Activated CD8-positive, alpha-beta memory T cell treated with anti-CD3 and anti-CD28 coated beads for 36 hours (primary cell): ENCODE measurements at regions not wholly inside any gene's neighbourhood (a gene's known extent, or its start where the extent isn't known, plus 50 kb on each side); places are given as distances from the start of the nearest gene placed in this dataset.

Experiments
- CTCF ChIA-PET: fragments of 350-600 bp; sonication (Branson Sonifier 250); formaldehyde crosslinking; loops from one replicate; lab custom pipeline; 2021; ENCODE audit warnings: antibody characterized with exemption; lab: Charles Lee
- POLR2A ChIA-PET: fragments of 350-600 bp; sonication (Branson Sonifier 250); formaldehyde crosslinking; loops from one replicate; lab custom pipeline; 2021; ENCODE audit warnings: antibody characterized with exemption; lab: Charles Lee

GRCh38 chr3:151935446-151935845 is 62.0 kb downstream of the SUCNR1 start:
- CTCF ChIA-PET = no interaction called here
- POLR2A ChIA-PET = no interaction called here

DNA sequence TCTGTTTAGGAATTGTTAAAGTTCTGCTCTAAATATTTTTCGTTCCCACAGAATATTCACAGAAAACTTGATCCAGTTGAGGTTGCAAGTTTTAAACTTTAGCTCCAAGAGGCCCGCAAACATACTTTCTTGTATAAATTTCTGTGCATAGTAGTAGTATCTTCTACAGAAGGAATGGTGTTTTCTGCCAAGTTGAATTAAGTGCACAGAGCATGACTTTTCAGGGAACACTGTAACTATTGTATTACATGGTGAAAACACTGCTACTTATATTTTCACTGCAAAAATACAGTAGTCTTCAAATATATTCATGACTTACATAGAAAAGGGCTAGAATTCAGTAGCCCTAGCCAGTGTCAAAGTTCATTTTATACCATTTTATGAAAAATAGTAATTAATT is 67.0 kb downstream of the SUCNR1 start:
- POLR2A ChIA-PET = no interaction called here

GRCh38 chr3:151943539-151943938 is 70.1 kb downstream of the SUCNR1 start:
- ChIA-PET CTCF (no interaction called here), POLR2A (no interaction called here)

More for the DNA sequence above, 67.0 kb downstream of the SUCNR1 start:
- CTCF ChIA-PET = no interaction called here

GRCh38 chr3:151944356-151944755 is 70.9 kb downstream of the SUCNR1 start:
- ChIA-PET POLR2A (no interaction called here), CTCF (no interaction called here)

- CTCF ChIA-PET = no interaction called here
- POLR2A ChIA-PET = no interaction called here
Observed at GRCh38 chr3:151946606-151947005, 73.2 kb downstream of the SUCNR1 start.

GRCh38 chr3:151949706-151950105 is 76.3 kb downstream of the SUCNR1 start:
- POLR2A ChIA-PET = no interaction called here
- CTCF ChIA-PET = no interaction called here

DNA sequence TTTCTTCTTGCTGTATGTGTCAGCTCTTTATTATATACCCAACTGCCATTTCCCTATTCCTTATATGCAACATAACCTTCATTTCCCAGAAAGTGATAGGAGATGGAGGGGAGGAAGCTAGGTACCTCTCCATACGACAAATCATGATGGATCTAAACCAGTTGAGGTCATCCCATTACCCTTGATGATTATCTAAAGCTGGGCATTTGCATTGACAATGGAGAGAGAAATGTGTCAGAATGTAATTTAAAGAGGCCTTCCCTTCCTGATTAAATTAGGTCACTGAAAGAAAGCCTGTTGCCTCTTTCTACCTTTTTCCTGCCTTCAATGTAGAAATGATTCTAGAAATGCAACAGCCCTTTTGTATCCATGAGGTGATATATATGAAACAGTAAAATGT is 81.9 kb downstream of the SUCNR1 start:
- POLR2A ChIA-PET = no interaction called here
- CTCF ChIA-PET = no interaction called here

DNA sequence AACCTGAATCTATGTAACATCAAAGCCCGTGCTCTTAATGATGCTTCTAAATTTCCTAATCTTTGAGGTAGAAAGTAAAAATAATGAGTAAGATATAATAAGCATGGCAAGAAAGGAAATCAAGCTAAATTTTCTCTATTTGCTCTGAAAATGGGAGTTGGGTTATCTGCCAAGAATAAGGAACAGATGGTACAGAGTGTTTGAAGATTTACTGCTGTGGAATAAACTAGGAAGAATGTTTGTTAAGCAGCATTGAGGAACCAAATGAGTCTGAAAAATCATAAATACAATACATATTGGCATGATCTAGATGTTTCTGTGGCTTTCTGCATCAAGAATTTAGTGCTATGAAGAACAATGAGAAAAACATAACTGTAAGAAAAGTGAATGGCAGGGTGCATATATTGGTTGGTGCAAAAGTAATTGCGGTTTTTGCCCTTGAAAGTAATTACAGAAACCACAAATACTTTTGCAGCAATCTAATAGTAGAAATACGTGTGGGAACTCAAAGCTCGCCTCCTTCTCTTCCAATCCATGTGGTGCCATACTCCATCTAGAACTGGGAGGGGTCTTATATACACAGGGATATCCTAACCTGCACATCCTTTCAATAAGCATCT is 87.6 kb downstream of the SUCNR1 start:
- ChIA-PET CTCF (no interaction called here), POLR2A (no interaction called here)

GRCh38 chr3:151962352-151962751 is 88.9 kb downstream of the SUCNR1 start:
- CTCF ChIA-PET = no interaction called here
- POLR2A ChIA-PET = no interaction called here

GRCh38 chr3:151962912-151963311 is 89.5 kb downstream of the SUCNR1 start:
- CTCF ChIA-PET = no interaction called here
- POLR2A ChIA-PET = no interaction called here

DNA sequence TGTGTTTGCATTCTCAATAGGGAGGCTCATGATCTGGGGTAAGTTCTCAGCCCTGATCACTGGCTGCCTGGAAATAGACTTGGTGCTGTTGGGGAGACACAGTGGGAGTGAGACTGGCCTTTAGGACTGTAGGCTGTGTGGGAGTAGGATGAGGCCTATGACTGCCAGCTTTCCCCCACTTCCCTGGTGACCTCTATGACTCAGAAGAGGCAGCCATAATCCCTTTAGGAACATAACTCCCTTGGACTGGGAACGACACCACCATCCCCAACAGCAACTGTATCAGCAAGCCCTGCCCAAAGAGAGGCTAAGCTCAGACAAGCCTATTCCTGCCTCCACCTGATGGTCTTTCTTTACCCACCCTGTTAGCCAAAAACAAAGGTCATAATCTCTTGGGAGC is 91.3 kb downstream of the SUCNR1 start:
- POLR2A ChIA-PET = no interaction called here
- CTCF ChIA-PET = no interaction called here

- POLR2A ChIA-PET = no interaction called here
- CTCF ChIA-PET = no interaction called here
Observed at GRCh38 chr3:151969026-151969642, 95.7 kb downstream of the SUCNR1 start.

DNA sequence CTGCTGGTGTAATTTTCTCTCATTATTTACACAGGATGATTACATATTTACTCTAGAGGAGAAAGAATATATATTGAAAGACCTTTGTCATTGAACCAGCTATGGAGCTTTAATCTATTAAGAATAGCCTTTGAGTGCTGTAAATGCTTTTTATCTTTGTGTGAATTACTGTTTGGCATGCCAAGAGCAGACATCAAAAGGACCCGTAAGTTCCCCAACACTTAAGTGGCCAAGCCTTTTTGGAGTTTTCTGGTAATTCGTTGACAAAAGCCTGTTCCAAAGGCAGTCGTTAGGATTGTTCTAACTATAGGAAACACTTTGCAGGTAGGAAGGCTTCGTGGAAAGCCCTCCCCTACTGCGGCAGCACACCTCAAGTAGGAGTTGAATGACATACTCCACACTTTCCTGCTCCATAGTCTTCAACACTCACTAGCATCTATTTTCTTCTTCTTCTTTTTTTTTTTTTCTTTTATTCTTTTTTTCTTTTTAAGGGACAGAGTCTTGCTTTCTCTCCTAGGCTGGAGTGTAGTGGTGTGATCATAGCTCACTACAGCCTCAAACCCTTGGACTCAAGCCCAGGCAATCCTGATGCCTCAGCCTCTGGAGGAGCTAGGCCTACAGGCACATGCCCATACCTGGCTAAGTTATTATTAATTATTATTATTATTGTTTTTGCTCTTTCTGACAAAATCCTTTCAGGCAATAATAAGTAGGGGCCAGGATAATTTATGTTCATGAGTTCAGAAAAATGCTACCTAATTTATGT is 98.6 kb downstream of the SUCNR1 start:
- ChIA-PET CTCF (no interaction called here), POLR2A (no interaction called here)

- POLR2A ChIA-PET = no interaction called here
- CTCF ChIA-PET = no interaction called here
Observed at GRCh38 chr3:151974067-151974466, 100.6 kb downstream of the SUCNR1 start.

- ChIA-PET CTCF (no interaction called here), POLR2A (no interaction called here)
Observed at GRCh38 chr3:151976211-151977050, 103.0 kb downstream of the SUCNR1 start.

DNA sequence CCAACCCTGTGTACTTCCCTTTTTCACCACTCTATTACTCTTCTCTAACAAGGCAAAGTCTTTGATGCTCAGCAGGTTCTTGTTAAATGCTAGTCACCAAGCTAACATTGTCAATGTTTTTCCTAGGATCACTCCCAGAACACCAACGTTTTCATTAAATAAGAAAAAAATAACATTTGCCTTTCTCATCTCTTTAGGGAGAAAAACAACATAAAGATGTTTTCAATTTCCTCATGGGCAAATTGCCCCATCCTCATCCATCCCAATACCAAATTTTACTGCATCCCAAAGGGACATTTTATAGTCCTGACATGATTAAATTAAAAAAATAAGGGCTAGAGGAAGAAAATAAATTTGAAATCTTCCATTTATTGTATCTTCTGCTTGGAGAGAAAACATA is 106.5 kb downstream of the SUCNR1 start:
- POLR2A ChIA-PET = no interaction called here
- CTCF ChIA-PET = no interaction called here

- POLR2A ChIA-PET = no interaction called here
Observed at GRCh38 chr3:151983538-151983937, 110.1 kb downstream of the SUCNR1 start.

DNA sequence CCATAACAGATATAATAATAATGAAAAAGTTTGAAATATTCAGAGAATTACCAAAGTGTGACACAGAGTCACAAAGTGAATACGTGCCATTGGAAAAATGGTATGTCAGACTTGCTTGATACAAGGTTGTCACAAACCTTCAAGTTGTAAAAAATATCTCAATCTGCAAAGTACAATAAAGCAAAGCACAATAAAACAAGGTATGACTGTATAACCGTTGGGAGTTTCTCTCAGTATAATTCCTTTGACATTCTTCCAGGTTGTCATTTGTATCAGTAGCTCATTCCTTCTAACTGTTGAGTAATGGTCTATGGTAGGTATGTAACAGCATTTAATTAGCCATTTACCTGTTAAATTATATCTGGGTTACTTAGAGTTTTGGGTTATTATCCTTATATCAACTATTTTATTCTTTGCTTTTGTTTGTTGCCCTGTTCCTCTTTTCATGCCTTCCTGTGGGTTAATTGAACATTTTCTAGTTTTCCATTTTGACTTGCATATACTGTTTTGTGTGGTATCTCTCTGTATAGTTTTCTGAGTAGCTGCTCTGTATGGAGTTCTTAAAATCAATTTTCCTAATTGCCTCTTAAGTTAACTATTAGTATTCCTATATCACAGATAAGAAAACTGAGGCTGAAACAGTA is 112.5 kb downstream of the SUCNR1 start:
- ChIA-PET POLR2A (no interaction called here), CTCF (no interaction called here)

More at GRCh38 chr3:151983538-151983937, 110.1 kb downstream of the SUCNR1 start:
- CTCF ChIA-PET = no interaction called here

DNA sequence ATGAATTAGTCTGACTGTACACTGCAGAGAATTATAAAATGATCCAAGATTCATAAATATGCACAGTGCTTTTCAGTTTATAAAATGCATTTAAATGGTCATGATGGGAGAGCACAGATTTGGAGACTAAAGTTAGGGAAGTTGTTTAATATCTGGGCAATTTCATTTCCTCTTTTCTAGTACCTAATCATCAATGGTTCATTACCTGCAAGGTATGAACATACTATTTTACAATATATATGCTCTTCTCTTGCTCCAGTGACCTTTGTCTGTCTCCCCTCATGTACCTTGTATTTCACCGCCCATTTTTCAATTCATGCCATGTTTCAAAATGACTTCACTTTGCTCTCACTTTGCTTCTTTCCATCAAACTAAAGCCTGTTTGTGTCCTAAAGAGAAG is 114.5 kb downstream of the SUCNR1 start:
- CTCF ChIA-PET = no interaction called here
- POLR2A ChIA-PET = no interaction called here

- CTCF ChIA-PET = no interaction called here
Observed at GRCh38 chr3:151989621-151990020, 116.2 kb downstream of the SUCNR1 start.

More at GRCh38 chr3:151989621-151990020, 116.2 kb downstream of the SUCNR1 start:
- POLR2A ChIA-PET = no interaction called here
